Panc1 (cell line): ENCODE measurements at regions not wholly inside any gene's neighbourhood (a gene's known extent, or its start where the extent isn't known, plus 50 kb on each side); places are given as distances from the start of the nearest gene placed in this dataset.

Experiments used
- ATAC-seq: fragments of 200-7000 bp; cut with Tn5 transposase; 2 replicates; pipeline ENCODE4 v1.9.1; 2020; ENCODE audit warnings: mild to moderate bottlenecking, moderate library complexity
- BruUV-seq: library from RNA; stranded (reverse); fragments of 400-500 nt; replicated peaks from 2 replicates; lab custom pipeline; 2021; lab: Mats Ljungman, UMichigan
- CTCF ChIA-PET: fragments of 300-600 bp; sonication (Branson Sonifier 250); formaldehyde crosslinking; loops from one replicate; lab custom pipeline; 2022; ENCODE audit warnings: antibody characterized with exemption; lab: Charles Lee
- POLR2A ChIA-PET: fragments of 300-600 bp; sonication (Branson Sonifier 250); formaldehyde crosslinking; loops from one replicate; lab custom pipeline; 2022; ENCODE audit warnings: antibody characterized with exemption; lab: Charles Lee
- DNase-seq: peaks from one replicate; pipeline ENCODE4 v3.0.0-alpha.2; 2010; ENCODE audit warnings: low read depth, low spot score
- H3K27ac ChIP-seq: 2 replicates; pipeline ENCODE4 v1.5.1; 2011; ENCODE audit warnings: mild to moderate bottlenecking, low read length, inconsistent platforms
- H3K27me3 ChIP-seq: fragments of 200-500 bp; sonication (Bioruptor generic); 2 replicates; pipeline ENCODE4 v1.6.0; 2014; ENCODE audit warnings: low read length, inconsistent platforms; ENCODE audit not compliant: control insufficient read depth, insufficient read depth
- H3K36me3 ChIP-seq: fragments of 200-500 bp; sonication (Bioruptor generic); 2 replicates; pipeline ENCODE4 v1.5.1; 2014; ENCODE audit warnings: inconsistent platforms, mild to moderate bottlenecking, low read length, moderate library complexity; ENCODE audit not compliant: control insufficient read depth, insufficient read depth
- H3K4me1 ChIP-seq: 2 replicates; pipeline ENCODE4 v1.5.1; 2011; ENCODE audit warnings: inconsistent platforms, mild to moderate bottlenecking, low read length, moderate library complexity; ENCODE audit not compliant: control insufficient read depth, insufficient read depth
- H3K4me3 ChIP-seq, 2 experiments: 2 replicates each; pipeline ENCODE4 v1.5.1; 2011 to 2012; ENCODE audit warnings: low read depth in 2 of 2, low read length in 2 of 2, mild to moderate bottlenecking in 2 of 2, inconsistent platforms in 1 of 2, moderate library complexity in 1 of 2
- H3K9me3 ChIP-seq: fragments of 200-500 bp; sonication (Bioruptor generic); 2 replicates; pipeline ENCODE4 v1.5.1; 2014; ENCODE audit warnings: low read depth, mild to moderate bottlenecking, inconsistent platforms, low read length, moderate library complexity; ENCODE audit not compliant: control insufficient read depth, insufficient read depth
- CTCF ChIP-seq: fragments of 450-650 bp; IDR thresholded peaks from 2 replicates; pipeline ENCODE4 v1.5.1; 2017; ENCODE audit warnings: mild to moderate bottlenecking
- POLR2AphosphoS5 ChIP-seq: IDR thresholded peaks from 2 replicates; pipeline ENCODE4 v1.6.1; 2012; ENCODE audit warnings: mild to moderate bottlenecking, low read depth, low read length, moderate library complexity
- REST ChIP-seq, 2 experiments: IDR thresholded peaks; 2 replicates each; pipeline ENCODE4 v1.6.1; 2011 to 2012; ENCODE audit warnings: low read depth in 2 of 2, control low read depth in 1 of 2, low read length in 1 of 2, mild to moderate bottlenecking in 1 of 2, moderate library complexity in 1 of 2; ENCODE audit not compliant: insufficient read depth in 1 of 2
- SIN3A ChIP-seq: IDR thresholded peaks from 2 replicates; pipeline ENCODE4 v1.6.1; 2012; ENCODE audit warnings: low read depth, mild to moderate bottlenecking, low read length, moderate library complexity, borderline replicate concordance; ENCODE audit not compliant: insufficient read depth
- TCF7L2 ChIP-seq: IDR thresholded peaks from 2 replicates; pipeline ENCODE4 v1.6.1; 2011; ENCODE audit warnings: mild to moderate bottlenecking, low read depth, low read length, inconsistent platforms
- in situ Hi-C: cut with HindIII; loops from 2 replicates; pipeline ENCODE4 v1.10.0; 2016; ENCODE audit warnings: low sequenced_read_pairs, low pct_unique_long_range_greater_than_20kb
- intact Hi-C: fragments of 100-400 bp; cut with micrococcal nuclease; formaldehyde crosslinking; loops from one replicate; pipeline ENCODE4 v1.10.0; 2022; ENCODE audit not compliant: unreplicated experiment

GRCh38 chr4:71634364-71634763 lies 149.5 kb downstream of the GC start:
- no TSS peak for BruUV-seq
- DNase-seq (no peak), ATAC-seq (no peak)
- TF ChIP-seq REST (IDR thresholded peaks at IDR 0.05; ENCODE audit: insufficient read depth in 1 of 2, low read depth in 2 of 2, low read length in 1 of 2), result no peak
- TF ChIP-seq POLR2AphosphoS5, result no peak
- no peak for TF ChIP-seq SIN3A
- TF ChIP-seq CTCF, result no peak
- no peak for TF ChIP-seq TCF7L2
- intact Hi-C loops (no loop called here), in situ Hi-C loops (no loop called here)
- Histone ChIP-seq H3K4me1 (no peaks in the 10 kb centered on the region), H3K4me3 (no peak overlapping the region), H3K9me3 (no peaks in the 10 kb centered on the region), H3K27me3 (no peaks in the 10 kb centered on the region), H3K27ac (no peak overlapping the region), H3K36me3 (no peaks in the 10 kb centered on the region)
- ChIA-PET CTCF (no interaction called here), POLR2A (no interaction called here)

- ChIA-PET CTCF (no interaction called here), POLR2A (no interaction called here)
- BruUV-seq, result no TSS peak
- Histone ChIP-seq H3K27me3 (no peaks in the 10 kb centered on the region), H3K27ac (no peak overlapping the region), H3K36me3 (no peaks in the 10 kb centered on the region), H3K4me1 (no peaks in the 10 kb centered on the region), H3K4me3 (no peak overlapping the region), H3K9me3 (no peaks in the 10 kb centered on the region)
- no peak for ATAC-seq
- TF ChIP-seq REST (IDR thresholded peaks at IDR 0.05; ENCODE audit: insufficient read depth in 1 of 2, low read depth in 2 of 2, low read length in 1 of 2), result no peak
- no peak for TF ChIP-seq POLR2AphosphoS5
- no peak for TF ChIP-seq CTCF
- no peak for TF ChIP-seq TCF7L2
- TF ChIP-seq SIN3A, result no peak
- intact Hi-C loops (no loop called here), in situ Hi-C loops (no loop called here)
- no peak for DNase-seq
Observed at GRCh38 chr4:71630803-71631202, 153.1 kb downstream of the GC start.
